Stimulated activated memory B cell treated with anti-CD40 and anti-IgM and Interleukin-4, amounts not matched to agents 10 μg/mL and 1 μg/mL and 100 μg/mL, for 72 hours (primary cell): ENCODE measurements at regions not wholly inside any gene's neighbourhood (a gene's known extent, or its start where the extent isn't known, plus 50 kb on each side); places are given as distances from the start of the nearest gene placed in this dataset.

Experiments used
- ATAC-seq: fragments of 150-1000 bp; cut with Tn5 transposase; 2 replicates; pipeline ENCODE4 v1.10.0; 2021
- H3K27ac Mint-ChIP-seq: one replicate; pipeline ENCODE4 v1.8.0; 2022; ENCODE audit warnings: mild to moderate bottlenecking, mixed read lengths
- H3K27me3 Mint-ChIP-seq: one replicate; pipeline ENCODE4 v1.8.0; 2022; ENCODE audit warnings: mixed read lengths
- H3K36me3 Mint-ChIP-seq: one replicate; pipeline ENCODE4 v1.8.0; 2022; ENCODE audit warnings: mixed read lengths
- H3K4me1 Mint-ChIP-seq: one replicate; pipeline ENCODE4 v1.8.0; 2022; ENCODE audit warnings: mixed read lengths
- H3K4me3 Mint-ChIP-seq: one replicate; pipeline ENCODE4 v1.8.0; 2022; ENCODE audit warnings: mild to moderate bottlenecking, moderate library complexity, mixed read lengths
- H3K9me3 Mint-ChIP-seq: one replicate; pipeline ENCODE4 v1.8.0; 2022; ENCODE audit warnings: mixed read lengths

DNA sequence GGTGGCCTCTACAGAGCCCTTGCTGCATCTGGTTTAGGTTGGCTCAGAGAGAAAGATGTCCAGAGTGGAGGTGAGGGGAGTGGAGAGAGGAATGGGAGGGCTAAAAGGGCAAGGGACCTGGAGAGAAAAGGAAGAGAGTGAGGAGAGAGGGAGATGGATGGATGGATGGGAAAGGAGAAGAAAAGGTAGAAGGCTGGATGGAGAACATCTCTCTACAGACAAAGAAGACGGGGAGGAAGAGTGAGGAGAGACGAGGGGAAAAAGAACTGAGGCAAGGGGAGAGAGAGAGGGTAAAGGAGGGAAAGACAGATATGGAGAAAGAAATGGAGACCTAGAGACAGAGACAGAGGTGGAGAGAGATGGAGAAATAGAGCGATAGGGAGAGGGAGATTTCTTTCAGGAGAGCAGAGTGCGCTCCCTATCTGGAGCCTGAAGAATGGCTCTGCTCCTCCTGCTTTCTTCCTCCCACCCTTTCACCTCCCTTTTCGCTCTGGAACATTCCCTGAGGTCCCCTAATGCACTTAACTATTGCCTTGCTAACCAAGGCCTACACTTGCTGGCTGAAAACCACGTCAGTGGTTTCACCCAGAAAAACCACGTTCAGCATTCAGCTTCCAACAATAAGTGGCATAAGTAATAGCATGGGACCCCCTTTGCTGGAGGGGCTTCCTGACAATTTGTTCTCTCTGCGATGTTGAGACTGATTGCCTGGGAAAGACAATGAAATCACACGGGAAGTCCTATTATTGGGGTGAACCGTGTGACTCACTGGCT is 286.3 kb downstream of the CDH26 start:
- no peaks in the 10 kb centered on the region for H3K4me1 Mint-ChIP-seq
- ATAC-seq = no peak

DNA sequence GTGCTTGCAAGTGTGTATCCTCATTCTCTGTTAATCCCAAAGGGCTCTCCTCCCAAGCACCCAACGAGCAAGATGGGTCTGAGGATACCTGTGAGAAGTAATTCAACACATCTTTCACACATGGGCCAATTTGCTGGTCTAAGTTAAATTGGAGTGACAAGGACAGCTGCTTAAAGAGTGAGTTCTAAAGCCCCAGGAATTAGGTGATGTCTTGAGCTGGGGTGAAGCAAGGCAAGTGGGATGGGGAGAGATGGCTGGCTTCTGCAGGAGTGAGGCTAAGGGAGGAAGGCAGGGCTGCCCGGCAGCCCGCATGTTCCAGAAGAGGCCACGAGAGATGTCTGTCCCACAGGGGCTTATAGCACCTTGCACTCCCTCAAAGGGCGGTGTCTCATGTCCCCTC is 288.5 kb downstream of the CDH26 start:
- H3K27ac Mint-ChIP-seq = no peak overlapping the region
- H3K36me3 Mint-ChIP-seq = no peaks in the 10 kb centered on the region
- H3K27me3 Mint-ChIP-seq = no peaks in the 10 kb centered on the region
- no peak overlapping the region for H3K4me3 Mint-ChIP-seq
- no peaks in the 10 kb centered on the region for H3K4me1 Mint-ChIP-seq
- ATAC-seq = no peak
- peaks cover 7% of the 10 kb centered on the region for H3K9me3 Mint-ChIP-seq

More for the DNA sequence above, 286.3 kb downstream of the CDH26 start:
- H3K27me3 Mint-ChIP-seq = no peaks in the 10 kb centered on the region
- no peaks in the 10 kb centered on the region for H3K36me3 Mint-ChIP-seq
- H3K4me3 Mint-ChIP-seq = no peak overlapping the region
- H3K9me3 Mint-ChIP-seq = peaks cover 3% of the 10 kb centered on the region
- H3K27ac Mint-ChIP-seq = no peak overlapping the region

DNA sequence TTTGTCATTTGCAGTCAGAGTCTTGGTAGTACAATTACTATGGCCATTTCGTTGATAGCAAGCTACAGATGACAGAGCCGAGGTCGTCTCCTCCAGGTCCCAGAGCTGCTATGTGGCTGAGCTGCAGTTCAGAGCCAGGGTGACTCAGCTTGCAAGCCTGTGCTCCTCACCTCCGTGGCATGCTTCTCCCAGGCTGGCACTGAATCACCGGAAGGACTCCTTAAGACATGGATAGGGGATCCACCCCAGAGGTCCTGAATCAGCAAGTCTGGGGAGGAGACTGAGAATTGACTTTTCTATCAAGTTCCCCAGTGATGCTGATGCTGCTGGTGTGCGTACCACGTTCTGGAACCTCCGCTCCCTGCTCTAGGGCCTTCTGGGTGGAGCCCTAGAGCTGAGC is 291.2 kb downstream of the CDH26 start:
- Mint-ChIP-seq H3K36me3 (no peaks in the 10 kb centered on the region), H3K4me1 (no peaks in the 10 kb centered on the region), H3K27ac (no peak overlapping the region), H3K27me3 (no peaks in the 10 kb centered on the region), H3K4me3 (no peak overlapping the region), H3K9me3 (peaks cover 7% of the 10 kb centered on the region)
- no peak for ATAC-seq

DNA sequence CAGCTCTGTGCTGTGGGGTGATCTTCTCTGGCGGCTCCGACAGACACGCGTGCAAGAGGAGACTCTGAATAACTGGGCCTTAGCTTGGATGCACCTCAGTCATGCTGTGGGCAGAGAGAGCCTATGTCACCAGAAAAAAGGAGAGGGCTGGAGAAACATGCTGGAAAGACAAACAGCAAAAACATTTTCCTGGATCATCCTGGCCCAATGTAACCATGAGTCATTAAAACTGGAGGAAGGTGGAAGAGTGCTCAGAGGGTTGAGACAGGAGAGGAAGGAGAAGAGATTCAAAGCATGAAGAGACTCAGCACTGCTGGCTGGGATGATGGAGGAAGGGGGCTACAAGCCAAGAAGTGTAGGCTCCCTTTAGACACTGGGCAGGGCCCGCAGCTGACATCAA is 292.0 kb downstream of the CDH26 start:
- no peaks in the 10 kb centered on the region for H3K36me3 Mint-ChIP-seq
- H3K27ac Mint-ChIP-seq = no peak overlapping the region
- no peak overlapping the region for H3K4me3 Mint-ChIP-seq
- H3K4me1 Mint-ChIP-seq = no peaks in the 10 kb centered on the region
- no peak for ATAC-seq
- H3K27me3 Mint-ChIP-seq = no peaks in the 10 kb centered on the region
- H3K9me3 Mint-ChIP-seq = peaks cover 7% of the 10 kb centered on the region

DNA sequence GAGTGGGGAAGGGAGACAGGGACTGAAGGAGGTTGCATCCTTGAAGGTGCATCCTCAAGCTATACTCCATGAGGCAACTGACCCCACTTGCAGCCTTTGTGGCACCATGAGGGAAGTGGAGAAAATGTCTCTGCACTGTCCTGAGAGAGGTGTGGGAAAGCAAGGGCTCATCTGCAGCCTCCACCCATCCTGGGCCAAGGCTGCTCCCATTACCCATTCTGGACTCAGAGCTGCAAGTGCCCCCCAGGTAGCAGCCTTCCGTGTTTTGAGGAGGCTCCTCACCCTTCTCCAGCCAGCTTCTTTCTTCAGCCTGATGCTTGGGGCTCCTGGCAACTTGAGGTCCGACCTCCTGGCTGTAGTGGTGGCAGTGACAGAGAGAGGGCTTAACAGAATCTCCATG is 294.6 kb downstream of the CDH26 start:
- no peak for ATAC-seq

DNA sequence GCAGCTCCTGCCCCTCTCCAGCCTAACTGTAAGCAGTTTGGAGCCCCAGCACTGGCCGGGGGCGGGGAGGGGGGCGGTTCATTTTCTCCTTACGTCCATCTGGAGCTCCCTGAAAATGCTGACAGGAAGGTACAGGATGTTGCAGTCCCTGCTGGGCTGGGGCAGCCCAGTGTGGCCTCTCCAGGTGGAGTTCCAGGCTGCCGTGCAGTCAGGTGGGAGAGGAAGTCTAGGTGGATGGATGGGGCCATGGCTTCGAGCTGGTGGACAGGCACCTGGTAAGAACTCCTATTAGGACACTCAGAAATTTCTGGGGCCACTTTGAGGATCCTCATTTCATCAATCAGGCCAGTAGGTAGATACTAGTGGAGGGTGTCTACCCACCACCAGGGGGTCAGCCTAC is 295.2 kb downstream of the CDH26 start:
- ATAC-seq = no peak
- Mint-ChIP-seq H3K4me1 (no peaks in the 10 kb centered on the region), H3K27me3 (no peaks in the 10 kb centered on the region), H3K36me3 (no peaks in the 10 kb centered on the region), H3K27ac (no peak overlapping the region), H3K9me3 (peaks cover 3% of the 10 kb centered on the region), H3K4me3 (no peak overlapping the region)

More for the DNA sequence above, 294.6 kb downstream of the CDH26 start:
- Mint-ChIP-seq H3K36me3 (no peaks in the 10 kb centered on the region), H3K4me3 (no peak overlapping the region), H3K4me1 (no peaks in the 10 kb centered on the region), H3K27me3 (no peaks in the 10 kb centered on the region), H3K9me3 (peaks cover 3% of the 10 kb centered on the region), H3K27ac (no peak overlapping the region)

DNA sequence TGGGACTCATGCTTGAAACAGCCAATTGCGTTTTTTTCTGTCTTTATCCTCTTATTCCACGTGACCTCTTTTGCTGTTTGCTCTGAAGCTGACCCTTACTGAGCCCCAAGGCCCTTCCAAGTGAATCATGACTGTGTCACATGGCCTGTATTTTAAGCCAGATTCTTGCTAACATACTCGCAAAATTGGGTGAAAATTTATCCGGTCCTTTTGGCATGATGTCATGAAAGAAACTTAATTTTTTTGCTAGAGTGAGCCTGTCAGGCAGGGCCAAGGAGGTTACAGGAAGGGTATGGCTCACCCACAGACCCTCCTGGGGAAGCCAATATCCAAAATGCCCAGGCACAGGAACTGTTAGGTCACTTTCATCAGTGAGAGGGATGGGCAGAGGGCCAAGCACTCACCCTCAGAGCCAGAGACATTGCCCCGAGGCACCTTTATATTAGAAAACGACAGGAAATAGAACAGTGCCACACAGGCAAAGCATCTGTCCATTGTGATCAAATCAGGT is 296.7 kb downstream of the CDH26 start:
- no peaks in the 10 kb centered on the region for H3K27me3 Mint-ChIP-seq
- no peak for ATAC-seq
- H3K4me1 Mint-ChIP-seq = no peaks in the 10 kb centered on the region
- no peaks in the 10 kb centered on the region for H3K36me3 Mint-ChIP-seq
- peaks cover 3% of the 10 kb centered on the region for H3K9me3 Mint-ChIP-seq
- no peak overlapping the region for H3K27ac Mint-ChIP-seq
- no peak overlapping the region for H3K4me3 Mint-ChIP-seq

DNA sequence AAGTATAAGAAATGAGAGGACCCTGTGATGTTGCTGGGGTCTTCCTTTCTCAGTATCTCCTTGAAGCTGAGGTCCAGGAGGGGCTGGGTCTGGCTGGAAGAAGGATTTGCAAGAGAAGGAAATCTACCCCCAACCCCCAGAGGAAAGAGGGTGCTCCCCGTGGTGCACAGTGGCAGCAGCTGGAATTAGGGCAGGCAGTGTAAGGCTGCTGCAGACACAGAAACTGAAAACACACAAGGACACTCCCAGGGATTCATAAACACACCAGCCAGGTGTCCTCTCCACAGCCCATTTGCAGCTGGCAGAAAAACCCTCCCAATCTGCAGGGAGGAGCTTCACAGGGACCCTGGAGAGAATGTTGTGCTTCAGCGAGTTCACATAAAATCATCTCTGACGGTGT is 297.2 kb downstream of the CDH26 start:
- H3K4me1 Mint-ChIP-seq = no peaks in the 10 kb centered on the region
- H3K27ac Mint-ChIP-seq = no peak overlapping the region
- peaks cover under 1% of the 10 kb centered on the region for H3K9me3 Mint-ChIP-seq
- no peaks in the 10 kb centered on the region for H3K36me3 Mint-ChIP-seq
- no peaks in the 10 kb centered on the region for H3K27me3 Mint-ChIP-seq
- no peak overlapping the region for H3K4me3 Mint-ChIP-seq
- ATAC-seq = no peak

DNA sequence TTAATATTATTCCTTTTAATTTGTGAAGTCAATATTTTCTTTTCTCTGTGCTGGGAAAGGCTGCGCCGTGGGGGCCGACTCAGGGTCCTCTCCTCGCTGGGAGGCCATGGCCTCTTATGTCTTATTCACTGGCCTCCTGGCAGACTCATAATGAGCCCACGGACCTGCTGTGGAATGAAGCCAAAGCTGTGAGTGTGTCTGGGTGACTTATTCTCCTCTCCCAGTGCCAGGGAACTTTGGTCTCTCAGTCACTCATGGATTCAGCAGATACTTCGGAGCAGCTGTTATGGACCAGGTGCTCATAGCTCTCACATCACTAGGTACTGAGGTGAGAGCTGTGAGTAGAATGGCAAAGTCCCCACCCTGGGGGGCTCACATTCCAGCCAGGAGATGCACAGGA is 297.6 kb downstream of the CDH26 start:
- H3K4me3 Mint-ChIP-seq = no peak overlapping the region
- no peaks in the 10 kb centered on the region for H3K4me1 Mint-ChIP-seq
- no peaks in the 10 kb centered on the region for H3K27me3 Mint-ChIP-seq

DNA sequence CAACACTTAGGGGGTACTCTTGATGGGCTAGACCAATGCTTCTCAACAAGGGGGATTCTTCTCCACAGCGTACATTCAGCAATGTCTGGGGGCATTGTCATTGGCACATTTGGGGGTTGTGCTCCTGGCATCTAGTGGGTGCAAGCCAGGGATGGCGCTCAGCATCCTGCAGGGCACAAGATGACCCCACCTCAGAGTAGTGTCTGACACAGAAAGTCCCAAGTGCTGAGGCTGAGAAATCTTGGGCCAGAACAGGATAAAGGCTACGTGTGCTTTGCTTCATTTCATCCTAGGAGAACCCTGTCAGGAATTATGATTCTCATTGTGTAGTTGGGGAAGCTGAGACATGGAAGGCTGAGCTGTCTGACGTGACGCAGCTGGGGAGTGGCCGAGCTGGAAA is 298.6 kb downstream of the CDH26 start:
- Mint-ChIP-seq H3K27me3 (no peaks in the 10 kb centered on the region), H3K4me3 (no peak overlapping the region), H3K36me3 (no peaks in the 10 kb centered on the region), H3K9me3 (no peaks in the 10 kb centered on the region), H3K27ac (no peak overlapping the region), H3K4me1 (no peaks in the 10 kb centered on the region)
- ATAC-seq = no peak

More for the DNA sequence above, 297.6 kb downstream of the CDH26 start:
- H3K27ac Mint-ChIP-seq = no peak overlapping the region
- no peaks in the 10 kb centered on the region for H3K36me3 Mint-ChIP-seq
- no peak for ATAC-seq
- H3K9me3 Mint-ChIP-seq = no peaks in the 10 kb centered on the region

DNA sequence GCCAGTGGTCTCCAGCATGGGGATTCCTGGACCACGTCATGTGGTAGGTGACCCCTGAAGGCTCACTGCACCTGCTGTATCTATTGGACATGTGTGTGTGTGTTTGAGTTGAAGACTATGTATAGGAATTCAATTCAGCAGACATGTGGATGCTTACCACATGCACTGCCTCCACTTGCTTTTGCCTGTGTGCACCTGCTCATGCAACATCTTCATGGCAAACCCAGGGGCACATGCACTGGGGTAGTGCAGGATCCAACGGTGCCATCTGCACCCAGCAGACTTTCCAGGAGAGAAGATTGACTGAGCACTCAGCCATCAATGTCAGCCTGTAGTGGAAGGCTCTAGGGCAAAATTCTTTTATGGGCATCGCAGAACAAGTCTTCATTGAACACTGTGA is 299.4 kb downstream of the CDH26 start:
- Mint-ChIP-seq H3K4me3 (no peak overlapping the region), H3K9me3 (no peaks in the 10 kb centered on the region), H3K36me3 (no peaks in the 10 kb centered on the region), H3K4me1 (no peaks in the 10 kb centered on the region), H3K27ac (no peak overlapping the region), H3K27me3 (no peaks in the 10 kb centered on the region)
- ATAC-seq = no peak

DNA sequence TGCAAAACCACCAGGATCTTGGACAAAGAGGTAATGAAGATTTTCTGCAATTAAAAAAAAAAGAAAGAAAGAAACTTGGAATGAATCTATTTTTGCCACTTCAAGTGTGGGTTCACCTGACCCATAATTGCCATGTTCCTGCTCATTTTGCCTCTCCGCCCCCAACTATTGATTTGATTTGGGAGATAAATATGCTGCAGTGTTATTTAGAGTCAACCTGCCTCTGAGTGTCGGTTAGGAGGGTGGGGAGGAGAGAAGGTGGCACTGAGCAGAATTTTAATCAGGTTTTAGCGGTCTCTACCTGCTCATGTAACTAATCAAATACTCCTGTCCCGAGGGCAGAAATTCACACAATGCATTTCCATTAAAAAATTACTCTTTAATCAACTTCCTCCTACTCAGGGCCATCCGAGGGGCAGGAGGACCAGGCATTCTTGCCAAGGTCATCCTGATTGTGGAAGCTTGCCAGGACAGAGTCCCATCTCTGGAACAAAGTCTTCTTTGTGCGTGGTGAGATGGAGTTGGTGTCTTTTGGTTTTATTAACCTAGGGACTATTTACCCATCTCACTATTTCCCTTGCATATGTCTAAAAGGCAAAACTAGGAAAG is 300.1 kb downstream of the CDH26 start:
- Mint-ChIP-seq H3K4me3 (no peak overlapping the region), H3K9me3 (no peaks in the 10 kb centered on the region), H3K27ac (no peak overlapping the region), H3K4me1 (no peaks in the 10 kb centered on the region), H3K27me3 (no peaks in the 10 kb centered on the region), H3K36me3 (no peaks in the 10 kb centered on the region)
- ATAC-seq = no peak

DNA sequence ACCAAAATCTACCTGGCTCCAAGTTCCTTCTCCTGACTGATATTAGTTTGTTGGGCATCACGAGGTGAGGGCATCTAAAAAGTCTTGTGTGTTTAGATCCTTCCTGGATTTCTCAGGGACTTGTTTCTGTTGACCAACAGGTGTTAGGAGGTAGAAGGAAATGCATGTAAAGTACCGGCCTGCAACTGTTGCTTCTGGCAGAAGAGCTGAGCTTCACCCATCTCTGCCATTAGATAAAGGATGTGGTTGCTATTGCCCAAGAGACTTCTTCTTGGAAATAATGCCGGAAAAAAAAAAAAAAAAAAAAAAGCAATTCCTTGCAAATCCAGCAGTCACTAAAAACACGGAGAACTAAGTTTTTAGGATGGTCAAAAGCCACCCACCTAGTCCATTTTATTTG is 303.1 kb downstream of the CDH26 start:
- no peaks in the 10 kb centered on the region for H3K4me1 Mint-ChIP-seq
- H3K4me3 Mint-ChIP-seq = no peak overlapping the region
- no peak for ATAC-seq
- H3K9me3 Mint-ChIP-seq = no peaks in the 10 kb centered on the region
- no peak overlapping the region for H3K27ac Mint-ChIP-seq
- H3K36me3 Mint-ChIP-seq = no peaks in the 10 kb centered on the region
- no peaks in the 10 kb centered on the region for H3K27me3 Mint-ChIP-seq

DNA sequence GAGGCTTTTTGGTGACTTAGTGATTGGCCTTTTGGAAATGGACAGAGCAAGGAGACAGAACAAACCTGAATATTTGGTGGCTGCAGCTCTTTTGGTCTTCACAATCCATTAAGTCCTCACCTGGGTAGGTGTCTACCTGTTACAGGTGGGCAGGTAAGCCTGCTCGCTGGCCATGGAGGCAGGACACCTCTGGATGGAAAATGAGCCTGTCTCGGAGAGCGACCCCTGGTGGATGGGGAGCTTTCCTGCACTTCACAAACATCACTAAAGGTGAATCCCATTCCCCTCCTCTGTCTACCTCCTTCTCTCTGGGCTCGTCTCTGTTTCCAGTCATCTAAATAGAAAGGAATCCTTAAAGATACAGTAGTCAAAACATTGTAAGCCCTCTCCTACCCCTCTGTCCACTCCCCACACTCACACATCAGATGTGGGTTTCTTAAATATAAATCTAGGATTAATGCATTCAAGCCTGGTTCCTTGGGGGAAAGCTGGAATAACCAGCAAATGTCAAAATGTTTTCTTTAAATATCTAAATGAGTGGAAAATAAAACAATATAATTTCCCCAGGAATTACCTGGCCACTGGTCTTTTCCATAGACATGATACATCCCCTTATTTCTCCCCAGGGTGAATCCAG is 304.9 kb downstream of the CDH26 start:
- no peaks in the 10 kb centered on the region for H3K4me1 Mint-ChIP-seq
- no peak overlapping the region for H3K4me3 Mint-ChIP-seq
- H3K27me3 Mint-ChIP-seq = peaks cover 8% of the 10 kb centered on the region
- H3K36me3 Mint-ChIP-seq = no peaks in the 10 kb centered on the region
- ATAC-seq = no peak
- H3K9me3 Mint-ChIP-seq = no peaks in the 10 kb centered on the region
- H3K27ac Mint-ChIP-seq = no peak overlapping the region

DNA sequence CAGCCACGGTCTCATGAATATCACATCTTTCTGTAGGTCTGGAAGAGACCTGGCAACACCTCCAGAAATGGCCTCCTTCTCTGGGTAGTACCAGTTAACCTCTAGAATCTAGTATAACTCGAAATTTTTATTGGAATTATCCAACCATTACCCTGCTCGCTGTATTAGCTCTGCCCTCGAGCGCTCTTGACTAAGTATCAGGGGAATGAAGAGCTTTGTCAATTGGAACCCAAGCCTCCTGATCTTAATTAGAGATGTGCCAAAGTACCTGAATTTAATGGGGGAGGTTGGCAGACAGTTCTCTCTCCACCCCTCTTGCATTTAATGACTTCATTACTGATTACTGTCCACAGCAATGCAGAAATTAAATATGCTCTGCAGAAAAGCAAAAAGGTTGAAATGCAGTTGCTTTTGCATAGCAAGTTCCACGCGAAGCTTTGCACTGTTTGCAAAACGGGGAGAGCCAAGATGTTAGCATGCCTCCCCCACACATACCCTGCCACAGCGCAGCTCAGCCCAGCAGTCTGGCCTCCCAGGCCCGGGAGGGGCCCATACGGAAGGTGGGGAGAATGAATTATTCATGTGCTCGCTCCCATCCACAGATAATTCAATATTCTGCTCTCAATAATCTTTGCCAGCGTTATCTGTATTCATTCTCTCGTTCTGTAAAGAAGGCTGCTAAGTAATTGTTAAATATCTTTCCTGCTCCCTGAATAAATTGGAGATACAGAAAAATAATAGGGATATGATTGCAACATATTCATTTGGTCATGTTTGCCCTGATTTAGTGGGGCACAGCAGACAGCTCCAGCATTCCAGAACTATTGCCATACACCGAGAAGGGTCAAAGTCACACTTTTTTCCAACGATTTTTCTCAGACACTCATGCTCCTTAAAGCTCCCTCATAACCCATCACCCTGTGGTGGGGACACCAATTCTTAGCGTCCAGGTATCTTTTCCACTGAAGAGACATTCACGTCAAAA is 305.8 kb downstream of the CDH26 start:
- no peaks in the 10 kb centered on the region for H3K9me3 Mint-ChIP-seq
- no peaks in the 10 kb centered on the region for H3K36me3 Mint-ChIP-seq
- no peak for ATAC-seq

More for the DNA sequence above, 305.8 kb downstream of the CDH26 start:
- no peak overlapping the region for H3K27ac Mint-ChIP-seq
- no peak overlapping the region for H3K4me3 Mint-ChIP-seq
- peaks cover 8% of the 10 kb centered on the region for H3K27me3 Mint-ChIP-seq
- no peaks in the 10 kb centered on the region for H3K4me1 Mint-ChIP-seq
